Gastrocnemius medialis (tissue), 4 donors: ENCODE measurements at regions not wholly inside any gene's neighbourhood (a gene's known extent, or its start where the extent isn't known, plus 50 kb on each side); places are given as distances from the start of the nearest gene placed in this dataset.

Source experiments
- ATAC-seq, 2 donors: fragments of 150-250 bp; one replicate each; pipeline ENCODE4 v1.9.1; 2016
- DNase-seq, 2 donors: peaks; one replicate each; pipeline ENCODE4 v3.0.0-alpha.2; 2019
- H3K27ac ChIP-seq, 4 donors: fragments of 200-600 bp; sonication (generic); 1 replicate in 1 of 4; 2 replicates in 3 of 4; pipeline ENCODE4 v1.5.1; 2016 to 2018; ENCODE audit warnings: mild to moderate bottlenecking in 2 of 4, moderate library complexity in 1 of 4
- H3K27me3 ChIP-seq, 3 donors: fragments of 200-600 bp; sonication (generic) in 2 of 3; 1 replicate in 1 of 3; 2 replicates in 2 of 3; pipeline versions ENCODE4 v1.5.1 to v1.6.0; 2016 to 2019; ENCODE audit warnings: mild to moderate bottlenecking in 1 of 3, moderate library complexity in 1 of 3
- H3K36me3 ChIP-seq, 2 donors: fragments of 200-600 bp; sonication (generic) in 1 of 2; one replicate each; pipeline ENCODE4 v1.5.1; 2017 to 2018
- H3K4me1 ChIP-seq, 2 donors: fragments of 200-600 bp; sonication (generic) in 1 of 2; one replicate each; pipeline ENCODE4 v1.5.1; 2016 to 2017; ENCODE audit warnings: mild to moderate bottlenecking in 2 of 2
- H3K4me3 ChIP-seq, 4 donors: fragments of 200-600 bp; sonication (generic) in 3 of 4; 1 replicate in 1 of 4; 2 replicates in 3 of 4; pipeline ENCODE4 v1.5.1; 2016 to 2019; ENCODE audit warnings: mild to moderate bottlenecking in 2 of 4
- H3K9me3 ChIP-seq, 3 donors: fragments of 200-600 bp; sonication (generic) in 2 of 3; 1 replicate in 1 of 3; 2 replicates in 2 of 3; pipeline ENCODE4 v1.5.1; 2016 to 2019
- CTCF ChIP-seq, 5 experiments: fragments of 450-650 bp in 3 of 5; fragments of 200-600 bp in 2 of 5; sonication (generic) in 2 of 5; IDR thresholded peaks in 4 of 5; conservative IDR thresholded peaks in 1 of 5; 1 replicate in 4 of 5; 2 replicates in 1 of 5; pipeline ENCODE4 v1.5.1; 2016 to 2019; ENCODE audit warnings: antibody characterized with exemption in 5 of 5, mild to moderate bottlenecking in 3 of 5, moderate library complexity in 3 of 5
- POLR2A ChIP-seq, 2 donors: fragments of 450-650 bp; IDR thresholded peaks; one replicate each; pipeline ENCODE4 v1.6.1; 2017; ENCODE audit warnings: antibody characterized with exemption in 2 of 2, mild to moderate bottlenecking in 2 of 2, moderate library complexity in 2 of 2
- in situ Hi-C, 4 donors: fragments of 200-750 bp; cut with MboI; loops; one replicate each; pipeline versions ENCODE4 v1.15.0 to v1.8.0; 2017; ENCODE audit warnings: low sequenced_read_pairs in 4 of 4
- intact Hi-C: fragments of 100-400 bp; cut with DNase I; formaldehyde crosslinking; loops from one replicate; pipeline ENCODE4 v1.15.1; 2023; ENCODE audit warnings: low total_unique reads

GRCh38 chr1:234963180-234963903, 165.3 kb downstream of the TOMM20 start:
- intact Hi-C loops, result no loop called here
- in situ Hi-C loops, result no loop called here
- no peak for ATAC-seq
- Histone ChIP-seq H3K9me3 (no peaks in the 10 kb centered on the region), H3K27me3 (no peaks in the 10 kb centered on the region), H3K27ac (peak overlapping the region; percentile 56 to 76 (median 74)), H3K4me3 (no peak overlapping the region), H3K36me3 (no peaks in the 10 kb centered on the region), H3K4me1 (peaks cover 44 to 49% of the 10 kb centered on the region in 2 donors)
- no peak for TF ChIP-seq POLR2A (IDR thresholded peaks at IDR 0.05)
- no peak for TF ChIP-seq CTCF (IDR thresholded peaks at IDR 0.05 in 4 of 5, conservative IDR thresholded peaks at IDR 0.05 in 1 of 5)
- DNase-seq, result peak; percentile 47 to 71

DNA sequence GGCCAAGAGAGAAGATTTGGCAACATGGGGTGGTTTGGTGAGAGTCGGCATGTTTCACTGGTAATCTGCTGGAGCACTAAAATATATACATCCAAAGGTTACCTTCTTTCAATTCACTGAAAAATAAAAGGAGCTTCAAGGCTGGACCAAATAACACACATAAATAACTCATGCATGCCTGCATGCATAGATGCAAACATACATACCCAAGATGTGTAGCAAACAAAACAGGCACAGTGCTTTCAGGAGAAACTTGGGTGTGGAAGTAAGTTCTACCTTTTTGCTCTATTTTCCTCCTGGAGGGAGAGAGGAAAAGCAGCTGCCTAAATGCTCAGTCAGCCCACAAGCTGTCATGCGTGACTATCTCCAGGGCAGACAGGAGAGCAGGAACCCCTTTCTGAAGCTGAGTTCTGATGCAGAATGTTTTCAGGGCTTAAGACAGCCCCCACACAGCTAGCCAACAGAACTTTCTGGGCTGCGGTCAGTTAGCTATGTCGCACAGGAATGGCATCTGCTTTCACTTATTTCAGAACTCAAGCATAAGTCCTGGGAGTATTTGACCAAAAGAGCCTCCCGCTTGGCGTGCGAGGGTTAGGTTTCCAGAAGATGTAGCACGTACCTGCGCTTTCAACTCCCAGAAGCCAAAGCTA, 166.2 kb downstream of the TOMM20 start:
- H3K36me3 ChIP-seq, result no peaks in the 10 kb centered on the region
- H3K27me3 ChIP-seq, result no peaks in the 10 kb centered on the region
- H3K27ac ChIP-seq, result peak overlapping the region; percentile 56 to 76 (median 74)
- TF ChIP-seq CTCF (IDR thresholded peaks at IDR 0.05 in 4 of 5, conservative IDR thresholded peaks at IDR 0.05 in 1 of 5) (no peak), POLR2A (IDR thresholded peaks at IDR 0.05) (no peak)
- H3K4me3 ChIP-seq, result peak overlapping the region in 1 of 4 donors; percentile 29
- DNase-seq, result no peak
- H3K9me3 ChIP-seq, result no peaks in the 10 kb centered on the region
- in situ Hi-C loops, result no loop called here
- ATAC-seq, result peak in 1 of 2 donors; percentile 39
- H3K4me1 ChIP-seq, result peaks cover 47 to 51% of the 10 kb centered on the region in 2 donors
- intact Hi-C loops, result no loop called here

DNA sequence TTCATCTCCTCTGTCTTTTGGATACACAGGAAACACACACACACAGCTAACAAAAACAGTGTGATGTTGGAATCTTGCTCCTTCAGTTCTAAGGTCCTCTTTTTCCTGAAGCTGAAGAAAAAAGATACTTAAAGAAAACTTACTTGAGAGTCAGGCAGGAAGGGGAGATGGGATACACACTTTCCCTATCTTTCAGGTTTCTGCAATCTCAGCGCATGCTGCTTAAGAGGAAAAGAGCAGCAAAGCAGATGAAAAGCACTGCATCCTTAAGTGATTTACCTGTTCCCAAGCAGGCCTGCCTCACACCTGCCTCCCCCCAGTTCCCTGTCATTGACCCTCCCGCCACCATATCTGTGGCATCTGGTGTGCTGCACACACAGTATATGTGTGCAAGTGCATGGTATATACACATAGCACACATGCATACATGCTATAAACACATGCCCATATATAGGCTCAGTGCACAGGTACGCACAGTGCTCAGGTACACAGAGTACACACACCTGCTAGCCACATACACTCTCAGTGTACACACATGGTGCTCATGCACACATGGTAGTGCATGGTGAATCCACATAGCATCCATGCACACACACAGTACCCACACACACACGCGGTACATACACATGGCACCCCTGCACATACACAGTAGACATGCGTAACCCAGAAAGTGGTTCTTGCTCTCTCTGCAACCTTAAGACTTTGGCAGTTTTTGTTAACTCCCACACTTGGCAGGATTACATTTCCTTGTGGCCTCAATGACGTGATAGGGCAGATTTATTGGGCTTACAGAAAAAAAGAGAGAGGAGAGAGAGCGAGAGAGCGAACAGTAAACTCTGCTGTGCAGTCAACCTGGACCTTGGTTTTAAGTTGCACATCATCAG, 166.9 kb downstream of the TOMM20 start:
- peaks cover 54 to 59% of the 10 kb centered on the region in 2 donors for H3K4me1 ChIP-seq
- no peak for TF ChIP-seq POLR2A (IDR thresholded peaks at IDR 0.05)
- no peak for TF ChIP-seq CTCF (IDR thresholded peaks at IDR 0.05 in 4 of 5, conservative IDR thresholded peaks at IDR 0.05 in 1 of 5)
- no peak overlapping the region for H3K4me3 ChIP-seq
- ATAC-seq (no peak), DNase-seq (no peak)
- in situ Hi-C loops, result no loop called here
- H3K9me3 ChIP-seq, result no peaks in the 10 kb centered on the region
- no peaks in the 10 kb centered on the region for H3K27me3 ChIP-seq
- H3K27ac ChIP-seq, result peak overlapping the region; percentile 56 to 76 (median 74)
- intact Hi-C loops, result no loop called here
- H3K36me3 ChIP-seq, result no peaks in the 10 kb centered on the region

GRCh38 chr1:234960722-234961455, 167.7 kb downstream of the TOMM20 start:
- no peaks in the 10 kb centered on the region for H3K9me3 ChIP-seq
- DNase-seq (no peak), ATAC-seq (no peak)
- H3K4me1 ChIP-seq, result peaks cover 59 to 62% of the 10 kb centered on the region in 2 donors
- H3K4me3 ChIP-seq, result no peak overlapping the region
- peak overlapping the region; percentile 17 to 76 (median 58) for H3K27ac ChIP-seq
- no peak for TF ChIP-seq CTCF (IDR thresholded peaks at IDR 0.05 in 4 of 5, conservative IDR thresholded peaks at IDR 0.05 in 1 of 5)
- TF ChIP-seq POLR2A (IDR thresholded peaks at IDR 0.05), result no peak
- no peaks in the 10 kb centered on the region for H3K36me3 ChIP-seq
- no peaks in the 10 kb centered on the region for H3K27me3 ChIP-seq
- in situ Hi-C loops (no loop called here), intact Hi-C loops (no loop called here)
